ENCODE measurements at regions not wholly inside any gene's neighbourhood (a gene's known extent, or its start where the extent isn't known, plus 50 kb on each side); places are given as distances from the start of the nearest gene placed in this dataset.

- Histone ChIP-seq H3K36me3 (no peaks in the 10 kb centered on the region), H3K9me3 (no peaks in the 10 kb centered on the region), H3K4me3 (no peak overlapping the region), H3K27ac (no peak overlapping the region), H3K4me1 (no peaks in the 10 kb centered on the region), H3K27me3 (replicated peaks in 1 of 7) (no peaks in the 10 kb centered on the region)
- TF ChIP-seq POLR2AphosphoS5 (IDR thresholded peaks at IDR 0.05) (no peak), POLR2A (IDR thresholded peaks at IDR 0.05) (no peak)
- TF ChIP-seq, protein P1, sequence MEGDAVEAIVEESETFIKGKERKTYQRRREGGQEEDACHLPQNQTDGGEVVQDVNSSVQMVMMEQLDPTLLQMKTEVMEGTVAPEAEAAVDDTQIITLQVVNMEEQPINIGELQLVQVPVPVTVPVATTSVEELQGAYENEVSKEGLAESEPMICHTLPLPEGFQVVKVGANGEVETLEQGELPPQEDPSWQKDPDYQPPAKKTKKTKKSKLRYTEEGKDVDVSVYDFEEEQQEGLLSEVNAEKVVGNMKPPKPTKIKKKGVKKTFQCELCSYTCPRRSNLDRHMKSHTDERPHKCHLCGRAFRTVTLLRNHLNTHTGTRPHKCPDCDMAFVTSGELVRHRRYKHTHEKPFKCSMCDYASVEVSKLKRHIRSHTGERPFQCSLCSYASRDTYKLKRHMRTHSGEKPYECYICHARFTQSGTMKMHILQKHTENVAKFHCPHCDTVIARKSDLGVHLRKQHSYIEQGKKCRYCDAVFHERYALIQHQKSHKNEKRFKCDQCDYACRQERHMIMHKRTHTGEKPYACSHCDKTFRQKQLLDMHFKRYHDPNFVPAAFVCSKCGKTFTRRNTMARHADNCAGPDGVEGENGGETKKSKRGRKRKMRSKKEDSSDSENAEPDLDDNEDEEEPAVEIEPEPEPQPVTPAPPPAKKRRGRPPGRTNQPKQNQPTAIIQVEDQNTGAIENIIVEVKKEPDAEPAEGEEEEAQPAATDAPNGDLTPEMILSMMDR (IDR thresholded peaks at IDR 0.05 in 8 of 11, conservative IDR thresholded peaks at IDR 0.05 in 3 of 11), result no peak
- intact Hi-C loops (cut with DNase I; ENCODE audit: low total_unique reads), result no loop called here
- WGBS, 5 donors, result 85 to 98% (median 97%) methylated on average over 1 of the region's 1 CpG
- no peak for DNase-seq
These were observed 355.8 kb downstream of the ARL6IP6 start for GRCh38 chr2:153074207-153074606.

DNA sequence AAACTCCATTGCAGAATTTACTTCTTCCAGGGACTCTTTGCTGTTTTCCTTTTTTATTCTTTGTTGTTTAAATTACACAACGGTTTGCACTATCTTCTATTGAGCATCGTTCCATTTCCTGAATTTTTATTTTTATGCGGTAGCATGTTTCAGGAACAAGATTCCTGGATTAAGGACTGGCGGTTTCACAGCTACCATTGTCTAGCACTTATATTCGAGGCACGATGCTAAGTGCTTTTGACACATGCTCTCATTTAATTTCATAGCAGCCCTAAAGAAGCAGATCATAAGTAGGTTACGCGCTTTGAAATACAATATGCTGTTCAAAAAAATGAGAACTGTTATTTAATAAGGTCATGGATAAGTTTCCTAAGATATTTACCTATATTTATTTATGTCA is 354.4 kb downstream of the ARL6IP6 start:
- intact Hi-C loops (cut with DNase I; ENCODE audit: low total_unique reads), result no loop called here
- Histone ChIP-seq H3K4me3 (no peak overlapping the region), H3K27ac (no peak overlapping the region), H3K4me1 (no peaks in the 10 kb centered on the region), H3K27me3 (replicated peaks in 1 of 7) (no peaks in the 10 kb centered on the region), H3K36me3 (no peaks in the 10 kb centered on the region), H3K9me3 (no peaks in the 10 kb centered on the region)
- DNase-seq, result no peak
- 80 to 94% (median 91%) methylated on average over 8 of the region's 8 CpGs for WGBS, 5 donors
- TF ChIP-seq, protein P1 (IDR thresholded peaks at IDR 0.05 in 8 of 11, conservative IDR thresholded peaks at IDR 0.05 in 3 of 11), result no peak
- no peak for TF ChIP-seq POLR2AphosphoS5 (IDR thresholded peaks at IDR 0.05)
- TF ChIP-seq POLR2A (IDR thresholded peaks at IDR 0.05), result no peak

GRCh38 chr2:153072077-153072476 is 353.7 kb downstream of the ARL6IP6 start:
- no peaks in the 10 kb centered on the region for H3K9me3 ChIP-seq
- no peak for DNase-seq
- no peaks in the 10 kb centered on the region for H3K36me3 ChIP-seq
- H3K4me1 ChIP-seq, result no peaks in the 10 kb centered on the region
- TF ChIP-seq POLR2AphosphoS5 (IDR thresholded peaks at IDR 0.05) (no peak), POLR2A (IDR thresholded peaks at IDR 0.05) (no peak)
- TF ChIP-seq, protein P1 (IDR thresholded peaks at IDR 0.05 in 8 of 11, conservative IDR thresholded peaks at IDR 0.05 in 3 of 11), result no peak
- H3K4me3 ChIP-seq, result no peak overlapping the region
- H3K27ac ChIP-seq, result no peak overlapping the region
- intact Hi-C loops (cut with DNase I; ENCODE audit: low total_unique reads), result no loop called here
- no peaks in the 10 kb centered on the region for H3K27me3 ChIP-seq (replicated peaks in 1 of 7)
- 69 to 78% (median 73%) methylated on average over 6 of the region's 6 CpGs for WGBS, 5 donors

DNA sequence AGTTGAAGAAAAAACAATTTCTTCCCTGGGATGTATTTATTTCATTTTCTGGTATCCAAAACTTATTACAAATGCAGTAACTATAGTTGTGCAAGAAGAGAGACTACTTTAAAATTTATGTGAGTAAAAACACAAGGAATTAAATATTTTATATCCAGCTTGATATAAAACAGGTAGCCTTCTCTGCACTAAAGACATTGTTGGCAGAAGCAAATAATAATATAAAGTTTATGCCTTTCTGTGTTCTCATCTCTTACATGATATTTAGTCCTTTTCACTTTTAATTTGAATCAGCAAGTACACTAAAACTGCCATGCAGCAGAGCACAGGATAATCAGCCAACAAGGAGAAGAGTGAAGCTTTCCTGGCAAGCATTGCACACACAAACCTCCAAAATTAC is 352.7 kb downstream of the ARL6IP6 start:
- no peak for TF ChIP-seq POLR2A (IDR thresholded peaks at IDR 0.05)
- Histone ChIP-seq H3K27me3 (replicated peaks in 1 of 7) (no peaks in the 10 kb centered on the region), H3K4me3 (no peak overlapping the region), H3K36me3 (no peaks in the 10 kb centered on the region), H3K9me3 (no peaks in the 10 kb centered on the region), H3K4me1 (no peaks in the 10 kb centered on the region), H3K27ac (no peak overlapping the region)
- DNase-seq, result no peak
- intact Hi-C loops (cut with DNase I; ENCODE audit: low total_unique reads), result no loop called here

DNA sequence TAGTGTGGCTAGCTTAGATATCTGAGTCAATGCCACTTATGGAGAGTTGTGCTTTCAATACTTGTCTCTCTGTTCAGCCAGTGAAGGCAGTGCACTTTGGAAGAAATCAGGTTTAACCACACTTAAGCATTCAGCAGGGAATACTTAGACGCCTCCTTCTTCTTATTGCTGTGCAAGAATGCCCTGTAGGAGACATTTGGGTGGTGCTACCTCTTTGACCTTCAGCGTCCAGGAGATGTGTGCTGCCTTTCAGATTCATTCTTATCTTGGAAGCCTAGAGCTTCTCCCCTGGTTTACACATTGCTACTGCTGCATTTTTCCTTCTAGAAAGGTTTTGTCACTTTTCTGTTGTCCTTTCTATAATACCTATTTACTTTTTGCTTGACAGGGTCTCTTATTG is 350.5 kb downstream of the ARL6IP6 start:
- DNase-seq, result no peak
- no peaks in the 10 kb centered on the region for H3K27me3 ChIP-seq (replicated peaks in 1 of 7)
- 61 to 87% (median 75%) methylated on average over 2 of the region's 2 CpGs for WGBS, 5 donors
- intact Hi-C loops (cut with DNase I; ENCODE audit: low total_unique reads), result no loop called here
- H3K4me3 ChIP-seq, result no peak overlapping the region
- TF ChIP-seq POLR2AphosphoS5 (IDR thresholded peaks at IDR 0.05), result no peak
- no peak for TF ChIP-seq POLR2A (IDR thresholded peaks at IDR 0.05)
- TF ChIP-seq, protein P1 (IDR thresholded peaks at IDR 0.05 in 8 of 11, conservative IDR thresholded peaks at IDR 0.05 in 3 of 11), result no peak
- H3K36me3 ChIP-seq, result no peaks in the 10 kb centered on the region
- H3K9me3 ChIP-seq, result no peaks in the 10 kb centered on the region
- H3K27ac ChIP-seq, result no peak overlapping the region
- no peaks in the 10 kb centered on the region for H3K4me1 ChIP-seq

All from spleen (tissue), 11 donors.